Left cardiac atrium (tissue), 4 donors: ENCODE measurements at regions not wholly inside any gene's neighbourhood (a gene's known extent, or its start where the extent isn't known, plus 50 kb on each side); places are given as distances from the start of the nearest gene placed in this dataset.

Experiments
- ATAC-seq, 2 donors: fragments of 200-7000 bp; cut with Tn5 transposase; one replicate each; pipeline ENCODE4 v1.9.1; 2020; ENCODE audit warnings: mild to moderate bottlenecking in 2 of 2, moderate library complexity in 2 of 2
- DNase-seq: peaks from one replicate; pipeline ENCODE4 v3.0.0-alpha.2; 2020
- intact Hi-C, 2 donors: fragments of 100-400 bp; cut with DNase I; formaldehyde crosslinking; loops; one replicate each; pipeline versions ENCODE4 v1.14.1 to v1.15.1; 2022 to 2023
- donor health status: DM: no; HTN: yes; CAD: no.
- donor health status: DM: no; HTN: yes; CAD: no; lungs with severe emphysema.
- donor health status: DM: yes; HTN: yes; CAD: no.
- donor health status: Dilated cardiomyopathy.

GRCh38 chr21:23480591-23481270 is 2126.6 kb downstream of the MRPL39 start:
- intact Hi-C loops: no loop called here
- DNase-seq (no peak), ATAC-seq (no peak)

- DNase-seq (no peak), ATAC-seq (no peak)
- intact Hi-C loops: no loop called here
Observed at GRCh38 chr21:23478381-23478780, 2128.9 kb downstream of the MRPL39 start.

- no peak for DNase-seq
- ATAC-seq: no peak
- intact Hi-C loops: no loop called here
Observed at GRCh38 chr21:23475281-23476219, 2131.7 kb downstream of the MRPL39 start.

- intact Hi-C loops: no loop called here
- no peak for ATAC-seq
- DNase-seq: no peak
Observed at GRCh38 chr21:23471877-23472276, 2135.4 kb downstream of the MRPL39 start.

- intact Hi-C loops: no loop called here
- ATAC-seq (no peak), DNase-seq (no peak)
Observed at GRCh38 chr21:23463365-23463764, 2143.9 kb downstream of the MRPL39 start.

GRCh38 chr21:23455676-23456075 is 2151.6 kb downstream of the MRPL39 start:
- intact Hi-C loops: no loop called here
- ATAC-seq (no peak), DNase-seq (no peak)

GRCh38 chr21:23452384-23453083 is 2154.7 kb downstream of the MRPL39 start:
- ATAC-seq (no peak), DNase-seq (no peak)
- intact Hi-C loops: no loop called here

- intact Hi-C loops: no loop called here
- ATAC-seq (no peak), DNase-seq (no peak)
Observed at GRCh38 chr21:23445307-23445706, 2162.0 kb downstream of the MRPL39 start.

GRCh38 chr21:23438081-23438480 is 2169.2 kb downstream of the MRPL39 start:
- DNase-seq (no peak), ATAC-seq (no peak)
- intact Hi-C loops: no loop called here

GRCh38 chr21:23402929-23403520 is 2204.3 kb downstream of the MRPL39 start:
- ATAC-seq (no peak), DNase-seq (no peak)
- intact Hi-C loops: no loop called here

- intact Hi-C loops: no loop called here
- ATAC-seq (no peak), DNase-seq (no peak)
Observed at GRCh38 chr21:23401278-23401677, 2206.0 kb downstream of the MRPL39 start.

- no peak for DNase-seq
- intact Hi-C loops: no loop called here
- no peak for ATAC-seq
Observed at GRCh38 chr21:23398726-23399125, 2208.6 kb downstream of the MRPL39 start.

- DNase-seq: no peak
- intact Hi-C loops: no loop called here
- no peak for ATAC-seq
Observed at GRCh38 chr21:23394458-23394857, 2212.8 kb downstream of the MRPL39 start.

GRCh38 chr21:23384679-23385078 is 2222.6 kb downstream of the MRPL39 start:
- DNase-seq: no peak
- intact Hi-C loops: no loop called here
- ATAC-seq: no peak

- intact Hi-C loops: no loop called here
- ATAC-seq (no peak), DNase-seq (no peak)
Observed at GRCh38 chr21:23374155-23374554, 2233.1 kb downstream of the MRPL39 start.

- DNase-seq (no peak), ATAC-seq (no peak)
- intact Hi-C loops: no loop called here
Observed at GRCh38 chr21:23356905-23357304, 2250.4 kb downstream of the MRPL39 start.

- intact Hi-C loops: no loop called here
- ATAC-seq (no peak), DNase-seq (no peak)
Observed at GRCh38 chr21:23316190-23316589, 2291.1 kb downstream of the MRPL39 start.

- ATAC-seq (no peak), DNase-seq (no peak)
- intact Hi-C loops: no loop called here
Observed at GRCh38 chr21:23308741-23309140, 2298.5 kb downstream of the MRPL39 start.

GRCh38 chr21:23307065-23307464 is 2300.2 kb downstream of the MRPL39 start:
- DNase-seq (no peak), ATAC-seq (no peak)
- intact Hi-C loops: no loop called here

- intact Hi-C loops: no loop called here
- DNase-seq (no peak), ATAC-seq (no peak)
Observed at GRCh38 chr21:23292292-23292691, 2294.1 kb downstream of the NCAM2 start.
